ENCODE measurements at regions not wholly inside any gene's neighbourhood (a gene's known extent, or its start where the extent isn't known, plus 50 kb on each side); places are given as distances from the start of the nearest gene placed in this dataset.

DNA sequence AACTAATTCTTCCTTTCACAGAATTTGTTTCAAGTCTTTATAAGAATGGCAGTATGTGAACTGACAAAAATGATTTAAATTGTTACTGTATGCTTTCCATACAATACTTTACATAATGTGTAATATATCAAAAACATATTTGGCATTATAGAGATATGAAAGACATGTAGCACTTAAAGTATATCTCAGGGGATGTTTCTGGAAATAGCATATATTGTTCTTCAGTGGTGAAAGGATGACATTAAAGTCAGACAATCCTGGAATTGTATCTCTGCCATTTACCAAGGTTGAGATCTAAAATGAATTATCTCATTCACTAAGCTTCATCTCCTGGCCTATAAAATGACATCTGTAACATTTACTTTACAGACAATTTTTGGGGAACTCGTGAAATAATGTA lies 358.4 kb upstream of the EPHA5 start:
- no peaks in the 10 kb centered on the region for H3K27me3 ChIP-seq (replicated peaks; ENCODE audit: insufficient read depth, low read length)
- no peak overlapping the region for H2AFZ ChIP-seq (ENCODE audit: low read length)
- no peaks in the 10 kb centered on the region for H4K20me1 ChIP-seq (ENCODE audit: insufficient read depth, low read length)
- H3K4me1 ChIP-seq (ENCODE audit: low read length): no peaks in the 10 kb centered on the region
- DNase-seq: no peak
- no peak overlapping the region for H3K9ac ChIP-seq (ENCODE audit: low read length)
- no peaks in the 10 kb centered on the region for H3K36me3 ChIP-seq (replicated peaks; ENCODE audit: insufficient read depth, low read length)
- no peaks in the 10 kb centered on the region for H3F3A ChIP-seq (ENCODE audit: insufficient read depth, low read length)
- no peaks in the 10 kb centered on the region for H3K9me2 ChIP-seq (replicated peaks; ENCODE audit: insufficient read depth, low read length)
- H3K4me2 ChIP-seq (ENCODE audit: low read depth, low read length): no peak overlapping the region
- TF ChIP-seq, protein P1, sequence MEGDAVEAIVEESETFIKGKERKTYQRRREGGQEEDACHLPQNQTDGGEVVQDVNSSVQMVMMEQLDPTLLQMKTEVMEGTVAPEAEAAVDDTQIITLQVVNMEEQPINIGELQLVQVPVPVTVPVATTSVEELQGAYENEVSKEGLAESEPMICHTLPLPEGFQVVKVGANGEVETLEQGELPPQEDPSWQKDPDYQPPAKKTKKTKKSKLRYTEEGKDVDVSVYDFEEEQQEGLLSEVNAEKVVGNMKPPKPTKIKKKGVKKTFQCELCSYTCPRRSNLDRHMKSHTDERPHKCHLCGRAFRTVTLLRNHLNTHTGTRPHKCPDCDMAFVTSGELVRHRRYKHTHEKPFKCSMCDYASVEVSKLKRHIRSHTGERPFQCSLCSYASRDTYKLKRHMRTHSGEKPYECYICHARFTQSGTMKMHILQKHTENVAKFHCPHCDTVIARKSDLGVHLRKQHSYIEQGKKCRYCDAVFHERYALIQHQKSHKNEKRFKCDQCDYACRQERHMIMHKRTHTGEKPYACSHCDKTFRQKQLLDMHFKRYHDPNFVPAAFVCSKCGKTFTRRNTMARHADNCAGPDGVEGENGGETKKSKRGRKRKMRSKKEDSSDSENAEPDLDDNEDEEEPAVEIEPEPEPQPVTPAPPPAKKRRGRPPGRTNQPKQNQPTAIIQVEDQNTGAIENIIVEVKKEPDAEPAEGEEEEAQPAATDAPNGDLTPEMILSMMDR (IDR thresholded peaks at IDR 0.05; ENCODE audit: low read length): no peak
- no peak for TF ChIP-seq EZH2phosphoT487 (IDR thresholded peaks at IDR 0.05; ENCODE audit: low read length)
- H3K9me3 ChIP-seq (replicated peaks; ENCODE audit: insufficient read depth, low read length): no peaks in the 10 kb centered on the region
- H3K79me2 ChIP-seq (ENCODE audit: low read length): no peaks in the 10 kb centered on the region
- no peak overlapping the region for H3K4me3 ChIP-seq (ENCODE audit: low read length)
- no peak overlapping the region for H3K27ac ChIP-seq (ENCODE audit: low read length)

DNA sequence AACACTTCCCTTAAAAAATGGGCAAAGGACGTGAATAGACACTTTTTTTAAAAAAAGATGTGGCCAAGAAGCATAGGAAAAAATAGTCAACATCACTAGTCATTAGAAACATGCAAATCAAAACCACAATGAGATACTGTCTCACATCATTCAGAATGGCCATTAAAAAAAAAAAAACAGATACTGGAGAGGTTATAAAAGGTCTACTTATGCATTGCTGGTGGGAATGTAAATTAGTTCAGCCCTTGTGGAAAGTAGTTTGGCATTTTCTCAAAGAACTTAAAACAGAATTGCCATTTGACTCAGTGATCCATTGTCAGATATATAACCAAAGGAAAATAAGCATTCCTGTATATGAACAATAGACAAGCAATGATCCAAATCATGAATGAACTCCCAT lies 352.8 kb upstream of the EPHA5 start:
- DNase-seq: no peak
- H3K4me1 ChIP-seq (ENCODE audit: low read length): no peaks in the 10 kb centered on the region
- H3K4me2 ChIP-seq (ENCODE audit: low read depth, low read length): no peak overlapping the region
- TF ChIP-seq EZH2phosphoT487 (IDR thresholded peaks at IDR 0.05; ENCODE audit: low read length): no peak
- TF ChIP-seq, protein P1 (IDR thresholded peaks at IDR 0.05; ENCODE audit: low read length): no peak
- TF ChIP-seq EZH2 (optimal IDR thresholded peaks at IDR 0.05; ENCODE audit: low read depth, low read length): no peak
- no peaks in the 10 kb centered on the region for H3K36me3 ChIP-seq (replicated peaks; ENCODE audit: insufficient read depth, low read length)
- H3K27me3 ChIP-seq (replicated peaks; ENCODE audit: insufficient read depth, low read length): no peaks in the 10 kb centered on the region
- no peak overlapping the region for H3K4me3 ChIP-seq (ENCODE audit: low read length)
- no peak overlapping the region for H3K27ac ChIP-seq (ENCODE audit: low read length)
- H3F3A ChIP-seq (ENCODE audit: insufficient read depth, low read length): no peaks in the 10 kb centered on the region
- no peaks in the 10 kb centered on the region for H4K20me1 ChIP-seq (ENCODE audit: insufficient read depth, low read length)
- no peak overlapping the region for H2AFZ ChIP-seq (ENCODE audit: low read length)
- H3K9me2 ChIP-seq (replicated peaks; ENCODE audit: insufficient read depth, low read length): no peaks in the 10 kb centered on the region
- H3K9me3 ChIP-seq (replicated peaks; ENCODE audit: insufficient read depth, low read length): no peaks in the 10 kb centered on the region
- H3K9ac ChIP-seq (ENCODE audit: low read length): no peak overlapping the region
- no peaks in the 10 kb centered on the region for H3K79me2 ChIP-seq (ENCODE audit: low read length)

DNA sequence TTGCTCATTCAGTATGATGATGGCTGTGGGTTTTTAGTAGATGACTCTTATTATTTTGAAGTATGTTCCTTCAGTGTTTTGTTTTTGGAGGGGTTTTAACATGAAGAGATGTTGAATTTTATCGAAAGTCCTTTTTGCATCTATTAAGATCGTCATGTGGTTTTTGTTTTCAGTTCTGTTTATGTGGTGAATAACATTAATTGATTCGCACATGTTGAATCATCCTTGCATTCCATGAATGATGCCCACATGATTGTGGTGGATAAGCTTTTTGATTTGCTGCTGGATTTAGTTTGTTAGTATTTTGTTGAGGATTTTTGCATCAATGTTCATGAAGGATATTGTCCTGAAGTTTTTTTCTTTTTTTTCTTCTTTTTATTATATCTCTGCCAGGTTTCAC lies 347.4 kb upstream of the EPHA5 start:
- no peaks in the 10 kb centered on the region for H3K9me3 ChIP-seq (replicated peaks; ENCODE audit: insufficient read depth, low read length)
- no peaks in the 10 kb centered on the region for H3K27me3 ChIP-seq (replicated peaks; ENCODE audit: insufficient read depth, low read length)
- no peaks in the 10 kb centered on the region for H3F3A ChIP-seq (ENCODE audit: insufficient read depth, low read length)
- H3K4me2 ChIP-seq (ENCODE audit: low read depth, low read length): no peak overlapping the region
- no peak overlapping the region for H3K9ac ChIP-seq (ENCODE audit: low read length)
- TF ChIP-seq, protein P1 (IDR thresholded peaks at IDR 0.05; ENCODE audit: low read length): no peak
- TF ChIP-seq EZH2phosphoT487 (IDR thresholded peaks at IDR 0.05; ENCODE audit: low read length) (no peak), EZH2 (optimal IDR thresholded peaks at IDR 0.05; ENCODE audit: low read depth, low read length) (no peak)
- DNase-seq: no peak
- H3K27ac ChIP-seq (ENCODE audit: low read length): no peak overlapping the region
- H3K79me2 ChIP-seq (ENCODE audit: low read length): no peaks in the 10 kb centered on the region
- H3K4me3 ChIP-seq (ENCODE audit: low read length): no peak overlapping the region
- H2AFZ ChIP-seq (ENCODE audit: low read length): no peak overlapping the region
- no peaks in the 10 kb centered on the region for H3K36me3 ChIP-seq (replicated peaks; ENCODE audit: insufficient read depth, low read length)
- H3K4me1 ChIP-seq (ENCODE audit: low read length): no peaks in the 10 kb centered on the region
- no peaks in the 10 kb centered on the region for H3K9me2 ChIP-seq (replicated peaks; ENCODE audit: insufficient read depth, low read length)
- no peaks in the 10 kb centered on the region for H4K20me1 ChIP-seq (ENCODE audit: insufficient read depth, low read length)

All from MM.1S (cell line).